ENCODE measurements at regions not wholly inside any gene's neighbourhood (a gene's known extent, or its start where the extent isn't known, plus 50 kb on each side); places are given as distances from the start of the nearest gene placed in this dataset.

- intact Hi-C loops (cut with DNase I) = no loop called here
- Histone ChIP-seq H3K27me3 (ENCODE audit: control insufficient read depth, insufficient read depth, low read length) (no peaks in the 10 kb centered on the region), H3K4me3 (ENCODE audit: low read length in 3 of 3) (no peak overlapping the region), H3K36me3 (ENCODE audit: control insufficient read depth in 2 of 3, insufficient read depth in 3 of 3, low read length in 3 of 3) (no peaks in the 10 kb centered on the region), H3K4me1 (ENCODE audit: control insufficient read depth in 2 of 3, insufficient read depth in 2 of 3, low read depth in 1 of 3, low read length in 3 of 3) (peaks cover 0 to 4% (median 0%) of the 10 kb centered on the region in 3 donors), H3K9ac (ENCODE audit: low read length in 3 of 3) (no peak overlapping the region), H3K27ac (ENCODE audit: low read depth in 2 of 2, low read length in 2 of 2) (no peak overlapping the region), H3K9me3 (ENCODE audit: control insufficient read depth in 2 of 3, insufficient read depth in 1 of 3, low read length in 3 of 3) (no peaks in the 10 kb centered on the region)
- TF ChIP-seq CTCF (IDR thresholded peaks at IDR 0.05; ENCODE audit: borderline replicate concordance, extremely low read depth, insufficient read depth) = no peak
- peak in 4 of 5 donors; percentile 41 to 88 (median 78) for DNase-seq
- no peak for FAIRE-seq
These were observed 225.6 kb upstream of the ATP11B start for GRCh38 chr3:182567700-182568099.

- FAIRE-seq (no peak), DNase-seq (peak in 4 of 5 donors; percentile 24 to 50 (median 34))
- Histone ChIP-seq H3K4me3 (ENCODE audit: low read length in 3 of 3) (no peak overlapping the region), H3K4me1 (ENCODE audit: control insufficient read depth in 2 of 3, insufficient read depth in 2 of 3, low read depth in 1 of 3, low read length in 3 of 3) (peaks cover 0 to 4% (median 0%) of the 10 kb centered on the region in 3 donors), H3K9ac (ENCODE audit: low read length in 3 of 3) (no peak overlapping the region), H3K27ac (ENCODE audit: low read depth in 2 of 2, low read length in 2 of 2) (no peak overlapping the region), H3K27me3 (ENCODE audit: control insufficient read depth, insufficient read depth, low read length) (no peaks in the 10 kb centered on the region), H3K36me3 (ENCODE audit: control insufficient read depth in 2 of 3, insufficient read depth in 3 of 3, low read length in 3 of 3) (no peaks in the 10 kb centered on the region), H3K9me3 (ENCODE audit: control insufficient read depth in 2 of 3, insufficient read depth in 1 of 3, low read length in 3 of 3) (no peaks in the 10 kb centered on the region)
- no peak for TF ChIP-seq CTCF (IDR thresholded peaks at IDR 0.05; ENCODE audit: borderline replicate concordance, extremely low read depth, insufficient read depth)
- intact Hi-C loops (cut with DNase I) = no loop called here
These were observed 225.0 kb upstream of the ATP11B start for GRCh38 chr3:182568261-182568660.

- Histone ChIP-seq H3K27ac (ENCODE audit: low read depth in 2 of 2, low read length in 2 of 2) (no peak overlapping the region), H3K27me3 (ENCODE audit: control insufficient read depth, insufficient read depth, low read length) (no peaks in the 10 kb centered on the region), H3K4me1 (ENCODE audit: control insufficient read depth in 2 of 3, insufficient read depth in 2 of 3, low read depth in 1 of 3, low read length in 3 of 3) (peaks cover 0 to 4% (median 0%) of the 10 kb centered on the region in 3 donors), H3K9me3 (ENCODE audit: control insufficient read depth in 2 of 3, insufficient read depth in 1 of 3, low read length in 3 of 3) (no peaks in the 10 kb centered on the region), H3K9ac (ENCODE audit: low read length in 3 of 3) (no peak overlapping the region), H3K4me3 (ENCODE audit: low read length in 3 of 3) (no peak overlapping the region), H3K36me3 (ENCODE audit: control insufficient read depth in 2 of 3, insufficient read depth in 3 of 3, low read length in 3 of 3) (no peaks in the 10 kb centered on the region)
- FAIRE-seq (no peak), DNase-seq (peak in 3 of 5 donors; percentile 13 to 44 (median 22))
- TF ChIP-seq CTCF (IDR thresholded peaks at IDR 0.05; ENCODE audit: borderline replicate concordance, extremely low read depth, insufficient read depth) = no peak
- intact Hi-C loops (cut with DNase I) = no loop called here
These were observed 224.4 kb upstream of the ATP11B start for GRCh38 chr3:182568876-182569275.

All from kidney (tissue), 13 donors.